ENCODE measurements at regions not wholly inside any gene's neighbourhood (a gene's known extent, or its start where the extent isn't known, plus 50 kb on each side); places are given as distances from the start of the nearest gene placed in this dataset.

DNA sequence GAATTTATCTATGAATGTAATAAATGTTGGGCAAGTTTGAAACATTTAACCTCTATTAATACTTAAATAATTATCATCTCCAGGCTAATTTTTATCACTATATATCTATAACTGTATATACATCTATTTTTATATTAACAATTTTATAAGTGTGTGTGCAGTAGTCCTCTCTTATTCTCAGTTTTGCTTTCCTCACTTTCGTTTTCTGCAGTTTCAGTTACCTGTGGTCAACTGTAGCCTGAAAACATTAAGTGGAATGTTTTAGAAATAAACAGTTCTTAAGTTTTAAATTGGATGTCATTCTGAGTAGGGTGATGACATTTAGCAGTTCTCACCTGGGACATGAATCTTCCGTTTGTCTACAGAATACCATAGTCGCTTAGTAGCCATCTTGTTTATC is 379.4 kb upstream of the MAN1A1 start:
- DNase-seq, result no peak
- H3K9ac ChIP-seq (ENCODE audit: insufficient read depth, low read length, poor library complexity, severe bottlenecking), result no peak overlapping the region
- H3K9me3 Mint-ChIP-seq, result peaks cover 2 to 13% (median 4%) of the 10 kb centered on the region in 7 donors
- TF ChIP-seq, protein P1, sequence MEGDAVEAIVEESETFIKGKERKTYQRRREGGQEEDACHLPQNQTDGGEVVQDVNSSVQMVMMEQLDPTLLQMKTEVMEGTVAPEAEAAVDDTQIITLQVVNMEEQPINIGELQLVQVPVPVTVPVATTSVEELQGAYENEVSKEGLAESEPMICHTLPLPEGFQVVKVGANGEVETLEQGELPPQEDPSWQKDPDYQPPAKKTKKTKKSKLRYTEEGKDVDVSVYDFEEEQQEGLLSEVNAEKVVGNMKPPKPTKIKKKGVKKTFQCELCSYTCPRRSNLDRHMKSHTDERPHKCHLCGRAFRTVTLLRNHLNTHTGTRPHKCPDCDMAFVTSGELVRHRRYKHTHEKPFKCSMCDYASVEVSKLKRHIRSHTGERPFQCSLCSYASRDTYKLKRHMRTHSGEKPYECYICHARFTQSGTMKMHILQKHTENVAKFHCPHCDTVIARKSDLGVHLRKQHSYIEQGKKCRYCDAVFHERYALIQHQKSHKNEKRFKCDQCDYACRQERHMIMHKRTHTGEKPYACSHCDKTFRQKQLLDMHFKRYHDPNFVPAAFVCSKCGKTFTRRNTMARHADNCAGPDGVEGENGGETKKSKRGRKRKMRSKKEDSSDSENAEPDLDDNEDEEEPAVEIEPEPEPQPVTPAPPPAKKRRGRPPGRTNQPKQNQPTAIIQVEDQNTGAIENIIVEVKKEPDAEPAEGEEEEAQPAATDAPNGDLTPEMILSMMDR (IDR thresholded peaks at IDR 0.05), result no peak
- intact Hi-C loops (cut with micrococcal nuclease), result no loop called here
- no peak overlapping the region for H3K4me3 ChIP-seq (replicated peaks in 1 of 3; ENCODE audit: low read depth in 2 of 3, low read length in 3 of 3)
- H3K36me3 Mint-ChIP-seq, result no peaks in the 10 kb centered on the region
- no CpG with 5 or more reads among the region's 3 CpGs for WGBS (ENCODE audit: insufficient coverage)
- no peak overlapping the region for H2AFZ ChIP-seq (ENCODE audit: insufficient read depth, low read depth, low read length, poor library complexity, severe bottlenecking)
- H3K27ac Mint-ChIP-seq, result no peak overlapping the region
- no peaks in the 10 kb centered on the region for H3K79me2 ChIP-seq (ENCODE audit: insufficient read depth, low read length)
- no peaks in the 10 kb centered on the region for H3K36me3 ChIP-seq (replicated peaks in 1 of 2; ENCODE audit: control insufficient read depth in 1 of 2, insufficient read depth in 2 of 2, low read length in 2 of 2)
- H3K27ac ChIP-seq (ENCODE audit: low read depth in 1 of 2, low read length in 2 of 2), result no peak overlapping the region
- no peaks in the 10 kb centered on the region for H4K20me1 ChIP-seq (ENCODE audit: insufficient read depth, low read length)
- H3K27me3 Mint-ChIP-seq (ENCODE audit: low read depth in 3 of 3), result peaks cover 0 to 2% (median 0%) of the 10 kb centered on the region in 3 donors
- H3K4me1 ChIP-seq (ENCODE audit: control insufficient read depth in 1 of 2, insufficient read depth in 2 of 2, low read length in 2 of 2), result no peaks in the 10 kb centered on the region
- H3K4me1 Mint-ChIP-seq, result no peaks in the 10 kb centered on the region
- H3K4me2 ChIP-seq (replicated peaks; ENCODE audit: extremely low read depth, low read length, poor library complexity, severe bottlenecking), result no peak overlapping the region
- H3K27me3 ChIP-seq (ENCODE audit: control insufficient read depth in 2 of 2, insufficient read depth in 2 of 2, low read length in 2 of 2), result no peaks in the 10 kb centered on the region
- no peak overlapping the region for H3K4me3 Mint-ChIP-seq
- H3K9me3 ChIP-seq (replicated peaks in 1 of 2; ENCODE audit: control insufficient read depth in 1 of 2, insufficient read depth in 1 of 2, low read length in 2 of 2), result no peaks in the 10 kb centered on the region

DNA sequence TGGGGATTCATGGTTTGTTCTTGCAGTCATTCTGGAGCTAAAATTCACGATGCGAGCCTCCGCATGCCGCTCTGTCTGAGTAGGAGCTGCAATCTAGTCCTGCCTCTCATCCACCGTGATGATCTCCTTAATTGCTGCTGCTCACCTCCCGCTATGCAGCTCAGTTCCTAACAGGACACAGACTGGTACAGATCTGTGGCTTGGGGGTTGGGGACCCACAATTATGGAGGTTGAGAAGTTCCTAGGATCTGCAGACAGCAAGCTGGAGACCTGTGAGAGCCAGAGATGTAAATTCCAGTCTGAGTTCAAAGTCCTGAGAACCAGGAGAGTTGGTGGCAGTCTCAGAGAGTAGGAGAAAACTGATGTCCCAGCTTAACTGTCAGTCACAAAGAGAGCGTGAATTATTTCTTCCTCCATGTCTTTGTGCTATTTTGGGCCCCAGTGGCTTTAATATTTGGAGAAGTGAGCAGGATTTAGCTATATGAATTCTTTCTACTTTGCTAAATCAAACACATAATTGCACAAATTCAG is 378.7 kb upstream of the MAN1A1 start:
- Histone ChIP-seq H2AFZ (ENCODE audit: insufficient read depth, low read depth, low read length, poor library complexity, severe bottlenecking) (no peak overlapping the region), H3K4me2 (replicated peaks; ENCODE audit: extremely low read depth, low read length, poor library complexity, severe bottlenecking) (no peak overlapping the region), H3K27me3 (ENCODE audit: control insufficient read depth in 2 of 2, insufficient read depth in 2 of 2, low read length in 2 of 2) (no peaks in the 10 kb centered on the region), H4K20me1 (ENCODE audit: insufficient read depth, low read length) (no peaks in the 10 kb centered on the region), H3K4me1 (ENCODE audit: control insufficient read depth in 1 of 2, insufficient read depth in 2 of 2, low read length in 2 of 2) (no peaks in the 10 kb centered on the region), H3K36me3 (replicated peaks in 1 of 2; ENCODE audit: control insufficient read depth in 1 of 2, insufficient read depth in 2 of 2, low read length in 2 of 2) (no peaks in the 10 kb centered on the region), H3K27ac (ENCODE audit: low read depth in 1 of 2, low read length in 2 of 2) (no peak overlapping the region), H3K9ac (ENCODE audit: insufficient read depth, low read length, poor library complexity, severe bottlenecking) (no peak overlapping the region), H3K79me2 (ENCODE audit: insufficient read depth, low read length) (no peaks in the 10 kb centered on the region), H3K9me3 (replicated peaks in 1 of 2; ENCODE audit: control insufficient read depth in 1 of 2, insufficient read depth in 1 of 2, low read length in 2 of 2) (no peaks in the 10 kb centered on the region), H3K4me3 (replicated peaks in 1 of 3; ENCODE audit: low read depth in 2 of 3, low read length in 3 of 3) (no peak overlapping the region)
- intact Hi-C loops (cut with micrococcal nuclease), result no loop called here
- no peaks in the 10 kb centered on the region for H3K36me3 Mint-ChIP-seq
- WGBS (ENCODE audit: insufficient coverage), result 93% methylated on average over 6 of the region's 7 CpGs
- H3K27me3 Mint-ChIP-seq (ENCODE audit: low read depth in 3 of 3), result peaks cover 0 to under 1% (median 0%) of the 10 kb centered on the region in 3 donors
- no peaks in the 10 kb centered on the region for H3K4me1 Mint-ChIP-seq
- H3K9me3 Mint-ChIP-seq, result peaks cover 4 to 13% (median 4%) of the 10 kb centered on the region in 7 donors
- no peak overlapping the region for H3K4me3 Mint-ChIP-seq
- no peak for DNase-seq
- peak overlapping the region in 1 of 7 donors; percentile 48 for H3K27ac Mint-ChIP-seq
- TF ChIP-seq, protein P1 (IDR thresholded peaks at IDR 0.05), result no peak
